MM.1S (cell line): ENCODE measurements at regions not wholly inside any gene's neighbourhood (a gene's known extent, or its start where the extent isn't known, plus 50 kb on each side); places are given as distances from the start of the nearest gene placed in this dataset.

Source experiments
- DNase-seq: peaks from one replicate; pipeline ENCODE4 v3.0.0-alpha.2; 2015
- H2AFZ ChIP-seq: fragments of 300-600 bp; sonication (generic); 2 replicates; pipeline ENCODE4 v1.6.0; 2016; ENCODE audit warnings: antibody characterized with exemption, low read length
- H3F3A ChIP-seq: fragments of 300-600 bp; sonication (generic); 2 replicates; pipeline ENCODE4 v1.6.1; 2016; ENCODE audit warnings: mild to moderate bottlenecking, antibody characterized with exemption, low read length, moderate library complexity, mixed read lengths; ENCODE audit not compliant: insufficient read depth
- H3K27ac ChIP-seq: fragments of 300-600 bp; sonication (generic); 2 replicates; pipeline ENCODE4 v1.5.1; 2016; ENCODE audit warnings: mild to moderate bottlenecking, low read length
- H3K27me3 ChIP-seq: fragments of 300-600 bp; sonication (generic); replicated peaks from 2 replicates; pipeline ENCODE4 v1.6.0; 2016; ENCODE audit warnings: low read length; ENCODE audit not compliant: insufficient read depth
- H3K36me3 ChIP-seq: fragments of 300-600 bp; sonication (generic); replicated peaks from 2 replicates; pipeline ENCODE4 v1.6.1; 2016; ENCODE audit warnings: mild to moderate bottlenecking, low read length, mixed read lengths; ENCODE audit not compliant: insufficient read depth
- H3K4me1 ChIP-seq: fragments of 300-600 bp; sonication (generic); 2 replicates; pipeline ENCODE4 v1.6.1; 2016; ENCODE audit warnings: low read length, mixed read lengths
- H3K4me2 ChIP-seq: fragments of 300-600 bp; sonication (generic); 2 replicates; pipeline ENCODE4 v1.6.0; 2016; ENCODE audit warnings: low read depth, low read length
- H3K4me3 ChIP-seq: fragments of 300-600 bp; sonication (generic); 2 replicates; pipeline ENCODE4 v1.5.1; 2016; ENCODE audit warnings: low read length, mixed read lengths
- H3K79me2 ChIP-seq: fragments of 300-600 bp; sonication (generic); 2 replicates; pipeline ENCODE4 v1.6.1; 2016; ENCODE audit warnings: mixed run types, low read length, mixed read lengths
- H3K9ac ChIP-seq: fragments of 300-600 bp; sonication (generic); 2 replicates; pipeline ENCODE4 v1.6.1; 2016; ENCODE audit warnings: low read length, mixed read lengths
- H3K9me2 ChIP-seq: fragments of 300-600 bp; sonication (generic); replicated peaks from 2 replicates; pipeline ENCODE4 v1.6.1; 2016; ENCODE audit warnings: mild to moderate bottlenecking, low read length, mixed read lengths; ENCODE audit not compliant: insufficient read depth
- H3K9me3 ChIP-seq: fragments of 300-600 bp; sonication (generic); replicated peaks from 2 replicates; pipeline ENCODE4 v1.6.1; 2016; ENCODE audit warnings: mild to moderate bottlenecking, low read length, mixed read lengths; ENCODE audit not compliant: insufficient read depth
- H4K20me1 ChIP-seq: fragments of 300-600 bp; sonication (generic); 2 replicates; pipeline ENCODE4 v1.6.1; 2016; ENCODE audit warnings: mild to moderate bottlenecking, low read length, moderate library complexity, mixed read lengths; ENCODE audit not compliant: insufficient read depth
- CTCF ChIP-seq: fragments of 300-600 bp; sonication (generic); IDR thresholded peaks from 2 replicates; pipeline ENCODE4 v1.5.1; 2016; ENCODE audit warnings: antibody characterized with exemption, low read length, mixed read lengths
- EZH2 ChIP-seq: fragments of 300-600 bp; sonication (generic); optimal IDR thresholded peaks from 2 replicates; pipeline ENCODE3; 2017; ENCODE audit warnings: low read depth, mild to moderate bottlenecking, antibody characterized with exemption, low read length, mixed read lengths
- EZH2phosphoT487 ChIP-seq: fragments of 300-600 bp; sonication (generic); IDR thresholded peaks from 2 replicates; pipeline ENCODE4 v1.6.1; 2018; ENCODE audit warnings: antibody characterized with exemption, low read length

- no peaks in the 10 kb centered on the region for H3K4me1 ChIP-seq
- no peak overlapping the region for H3K27ac ChIP-seq
- H3K9me3 ChIP-seq = no peaks in the 10 kb centered on the region
- H3K79me2 ChIP-seq = no peaks in the 10 kb centered on the region
- no peaks in the 10 kb centered on the region for H3K9me2 ChIP-seq
- H3K4me3 ChIP-seq = no peak overlapping the region
- TF ChIP-seq EZH2 = no peak
- TF ChIP-seq EZH2phosphoT487 = no peak
- no peak for TF ChIP-seq CTCF
- H3K27me3 ChIP-seq = no peaks in the 10 kb centered on the region
- no peak overlapping the region for H3K4me2 ChIP-seq
- H3K9ac ChIP-seq = no peak overlapping the region
- H3K36me3 ChIP-seq = no peaks in the 10 kb centered on the region
- no peak for DNase-seq
- H2AFZ ChIP-seq = no peak overlapping the region
- H3F3A ChIP-seq = no peaks in the 10 kb centered on the region
- H4K20me1 ChIP-seq = no peaks in the 10 kb centered on the region
Measured at GRCh38 chr13:97520061-97520460, 86.1 kb downstream of the RAP2A start.

- TF ChIP-seq EZH2phosphoT487 (no peak), EZH2 (no peak), CTCF (no peak)
- no peak for DNase-seq
Measured at GRCh38 chr13:97520866-97521265, 86.9 kb downstream of the RAP2A start.

GRCh38 chr13:97521726-97522125, 87.8 kb downstream of the RAP2A start:
- Histone ChIP-seq H3K4me3 (no peak overlapping the region), H3K27me3 (no peaks in the 10 kb centered on the region), H3K4me2 (no peak overlapping the region), H4K20me1 (no peaks in the 10 kb centered on the region), H3K27ac (no peak overlapping the region), H3K36me3 (no peaks in the 10 kb centered on the region), H3K9ac (no peak overlapping the region), H3K9me3 (no peaks in the 10 kb centered on the region), H3K79me2 (no peaks in the 10 kb centered on the region), H3F3A (no peaks in the 10 kb centered on the region), H3K9me2 (no peaks in the 10 kb centered on the region), H3K4me1 (no peaks in the 10 kb centered on the region), H2AFZ (no peak overlapping the region)
- no peak for TF ChIP-seq EZH2phosphoT487
- TF ChIP-seq EZH2 = no peak
- no peak for TF ChIP-seq CTCF
- DNase-seq = no peak

More at GRCh38 chr13:97520866-97521265, 86.9 kb downstream of the RAP2A start:
- Histone ChIP-seq H2AFZ (no peak overlapping the region), H3K27ac (no peak overlapping the region), H3K79me2 (no peaks in the 10 kb centered on the region), H3K4me3 (no peak overlapping the region), H3K36me3 (no peaks in the 10 kb centered on the region), H3K27me3 (no peaks in the 10 kb centered on the region), H3K4me1 (no peaks in the 10 kb centered on the region), H3F3A (no peaks in the 10 kb centered on the region), H4K20me1 (no peaks in the 10 kb centered on the region), H3K9ac (no peak overlapping the region), H3K4me2 (no peak overlapping the region), H3K9me2 (no peaks in the 10 kb centered on the region), H3K9me3 (no peaks in the 10 kb centered on the region)

GRCh38 chr13:97522243-97522642, 88.3 kb downstream of the RAP2A start:
- H3K27ac ChIP-seq = no peak overlapping the region
- H3K9me3 ChIP-seq = no peaks in the 10 kb centered on the region
- H3F3A ChIP-seq = no peaks in the 10 kb centered on the region
- TF ChIP-seq EZH2 = no peak
- no peak for TF ChIP-seq CTCF
- no peak for TF ChIP-seq EZH2phosphoT487
- H3K9ac ChIP-seq = no peak overlapping the region
- H3K4me1 ChIP-seq = no peaks in the 10 kb centered on the region
- H3K27me3 ChIP-seq = no peaks in the 10 kb centered on the region
- H4K20me1 ChIP-seq = no peaks in the 10 kb centered on the region
- no peaks in the 10 kb centered on the region for H3K9me2 ChIP-seq
- H3K4me2 ChIP-seq = no peak overlapping the region
- no peak for DNase-seq
- no peak overlapping the region for H2AFZ ChIP-seq
- H3K36me3 ChIP-seq = no peaks in the 10 kb centered on the region
- H3K79me2 ChIP-seq = no peaks in the 10 kb centered on the region
- H3K4me3 ChIP-seq = no peak overlapping the region
